Endothelial cell of umbilical vein (primary cell): ENCODE measurements at regions not wholly inside any gene's neighbourhood (a gene's known extent, or its start where the extent isn't known, plus 50 kb on each side); places are given as distances from the start of the nearest gene placed in this dataset.
"Not testable (repeated sequence)": the region's sequence is repeated elsewhere in the genome, so short reads cannot be mapped to it uniquely, and the experiment has no call there.

Experiments used
- BruUV-seq: library from RNA; stranded (reverse); fragments of 400-500 nt; replicated peaks from 2 replicates; lab custom pipeline; 2021; lab: Mats Ljungman, UMichigan
- CTCF ChIA-PET: fragments of 300-600, 350-600 bp; sonication (Branson Sonifier 250); formaldehyde crosslinking; loops from one replicate; lab custom pipeline; 2021; ENCODE audit warnings: antibody characterized with exemption, inconsistent platforms; lab: Charles Lee
- POLR2A ChIA-PET: fragments of 300-600, 350-600 bp; sonication (Branson Sonifier 250); formaldehyde crosslinking; loops from one replicate; lab custom pipeline; 2021; ENCODE audit warnings: antibody characterized with exemption, inconsistent platforms; lab: Charles Lee
- DNase-seq: peaks from one replicate; pipeline ENCODE4 v3.0.0-alpha.2; 2011; ENCODE audit warnings: low read depth, low spot score
- FAIRE-seq: peaks from 2 replicates; lab custom pipeline; 2011; peaks lifted over from hg19 to GRCh38; lab: Jason Lieb, UNC
- H2AFZ ChIP-seq: 2 replicates; pipeline ENCODE4 v1.6.0; 2012; ENCODE audit warnings: low read depth, low read length, control low read depth, inconsistent platforms
- H3K27ac ChIP-seq: 2 replicates; pipeline ENCODE4 v1.5.1; 2011; ENCODE audit warnings: low read depth, mild to moderate bottlenecking, control low read depth, low read length, moderate library complexity; ENCODE audit not compliant: insufficient read depth
- H3K27me3 ChIP-seq, 2 experiments: 2 replicates each; pipeline versions ENCODE4 v1.6.0 to v1.6.1; 2011; ENCODE audit warnings: low read length in 2 of 2, mixed read lengths in 1 of 2; ENCODE audit not compliant: control insufficient read depth in 2 of 2, insufficient read depth in 2 of 2
- H3K36me3 ChIP-seq, 2 experiments: 2 replicates in 1 of 2; 3 replicates in 1 of 2; pipeline ENCODE4 v1.5.1; 2011; ENCODE audit warnings: low read length in 2 of 2, mild to moderate bottlenecking in 1 of 2, moderate library complexity in 1 of 2; ENCODE audit not compliant: control insufficient read depth in 2 of 2, insufficient read depth in 2 of 2; ENCODE audit errors: extremely low read depth in 1 of 2
- H3K4me1 ChIP-seq: 3 replicates; pipeline ENCODE4 v1.5.1; 2011; ENCODE audit warnings: mild to moderate bottlenecking, low read length; ENCODE audit not compliant: control insufficient read depth, insufficient read depth; ENCODE audit errors: extremely low read depth
- H3K4me2 ChIP-seq: 2 replicates; pipeline ENCODE4 v1.6.1; 2011; ENCODE audit warnings: low read length, control low read depth, mixed read lengths; ENCODE audit not compliant: insufficient read depth
- H3K4me3 ChIP-seq, 3 experiments: fragments of 200-600 bp in 1 of 3; sonication (generic), shearing (Covaris generic) in 1 of 3; replicated peaks in 1 of 3; 2 replicates each; pipeline ENCODE4 v1.5.1; 2011 to 2016; ENCODE audit warnings: control low read depth in 3 of 3, low read length in 3 of 3, mild to moderate bottlenecking in 2 of 3, inconsistent platforms in 1 of 3, low read depth in 1 of 3, moderate library complexity in 1 of 3; ENCODE audit not compliant: insufficient read depth in 1 of 3
- H3K79me2 ChIP-seq: 2 replicates; pipeline ENCODE4 v1.6.0; 2012; ENCODE audit warnings: low read length, inconsistent platforms; ENCODE audit not compliant: control insufficient read depth, insufficient read depth
- H3K9ac ChIP-seq: replicated peaks from 2 replicates; pipeline ENCODE3; 2011; ENCODE audit warnings: low read length, control low read depth; ENCODE audit not compliant: insufficient read depth; ENCODE audit errors: extremely low read depth
- H3K9me1 ChIP-seq: replicated peaks from 3 replicates; pipeline ENCODE4 v1.6.0; 2011; ENCODE audit warnings: mild to moderate bottlenecking, low read length; ENCODE audit not compliant: control insufficient read depth, insufficient read depth; ENCODE audit errors: extremely low read depth
- H3K9me3 ChIP-seq: replicated peaks from 2 replicates; pipeline ENCODE4 v1.5.1; 2012; ENCODE audit warnings: low read length, inconsistent platforms; ENCODE audit not compliant: control insufficient read depth, insufficient read depth
- H4K20me1 ChIP-seq: replicated peaks from 2 replicates; pipeline ENCODE3; 2011; ENCODE audit warnings: mild to moderate bottlenecking, low read length; ENCODE audit not compliant: control insufficient read depth, insufficient read depth; ENCODE audit errors: extremely low read depth
- MYC ChIP-seq: IDR thresholded peaks from one replicate; pipeline ENCODE4 v1.6.1; 2011; ENCODE audit warnings: mild to moderate bottlenecking, low read depth, low read length
- POLR2A ChIP-seq: IDR thresholded peaks from 2 replicates; pipeline ENCODE4 v1.6.1; 2012; ENCODE audit warnings: low read depth, mild to moderate bottlenecking, control low read depth, low read length
- POLR2AphosphoS5 ChIP-seq: IDR thresholded peaks from 2 replicates; pipeline ENCODE4 v1.6.1; 2012; ENCODE audit warnings: low read depth, mild to moderate bottlenecking, control low read depth, low read length, moderate library complexity; ENCODE audit not compliant: insufficient read depth
- dilution Hi-C: fragments of 300-500 bp; cut with MboI; formaldehyde crosslinking; loops from one replicate; pipeline ENCODE4 v1.15.0; 2019; ENCODE audit warnings: low sequenced_read_pairs; ENCODE audit not compliant: extremely low pct_ligation_motif_present
- intact Hi-C: fragments of 100-400 bp; cut with micrococcal nuclease; formaldehyde crosslinking; loops from one replicate; pipeline ENCODE4 v1.10.0; 2022

- no peak overlapping the region for H3K9ac ChIP-seq
- ChIA-PET POLR2A (no interaction called here), CTCF (interaction anchor here (1.6 kb wide), 1 partner anchor 9 kb away, joined by 4 read pairs; no protein-coding TSS in a partner anchor)
- TF ChIP-seq MYC (no peak), POLR2A (no peak), POLR2AphosphoS5 (no peak)
- H3K4me1 ChIP-seq: peaks cover 10% of the 10 kb centered on the region
- H4K20me1 ChIP-seq: no peaks in the 10 kb centered on the region
- H3K4me3 ChIP-seq: no peak overlapping the region
- no peaks in the 10 kb centered on the region for H3K9me3 ChIP-seq
- no peak overlapping the region for H3K27ac ChIP-seq
- no peaks in the 10 kb centered on the region for H3K27me3 ChIP-seq
- H3K36me3 ChIP-seq: no peaks in the 10 kb centered on the region
- no peak overlapping the region for H2AFZ ChIP-seq
- dilution Hi-C loops (no loop called here), intact Hi-C loops (no loop called here)
- BruUV-seq: no TSS peak
- no peaks in the 10 kb centered on the region for H3K79me2 ChIP-seq
- no peaks in the 10 kb centered on the region for H3K9me1 ChIP-seq
- H3K4me2 ChIP-seq: no peak overlapping the region
- FAIRE-seq: no peak
- DNase-seq: no peak
These were observed 134.1 kb upstream of the LMNTD1 start for GRCh38 chr12:25687226-25687625.

- H2AFZ ChIP-seq, POLR2A ChIA-PET, dilution Hi-C loops, DNase-seq, H4K20me1 ChIP-seq, H3K9ac ChIP-seq, H3K27me3 ChIP-seq, BruUV-seq, H3K36me3 ChIP-seq, FAIRE-seq, H3K9me3 ChIP-seq, H3K9me1 ChIP-seq, H3K4me2 ChIP-seq, H3K79me2 ChIP-seq, H3K27ac ChIP-seq, CTCF ChIA-PET, intact Hi-C loops, H3K4me3 ChIP-seq: not testable (repeated sequence)
- peaks cover 12% of the 10 kb centered on the region for H3K4me1 ChIP-seq
These were observed 135.8 kb upstream of the LMNTD1 start for GRCh38 chr12:25688851-25689250.
